ENCODE measurements at regions not wholly inside any gene's neighbourhood (a gene's known extent, or its start where the extent isn't known, plus 50 kb on each side); places are given as distances from the start of the nearest gene placed in this dataset.
"Not testable (repeated sequence)": the region's sequence is repeated elsewhere in the genome, so short reads cannot be mapped to it uniquely, and the experiment has no call there.

GRCh38 chr1:83263808-83264207 lies 735.1 kb downstream of the TTLL7 start:
- not testable (repeated sequence) for FAIRE-seq; DNase-seq (ENCODE audit: insufficient read length, low spot score)

GRCh38 chr1:83251687-83252086 lies 747.2 kb downstream of the TTLL7 start:
- not testable (repeated sequence) for FAIRE-seq; DNase-seq (ENCODE audit: insufficient read length, low spot score)

GRCh38 chr1:83246780-83247179 lies 752.2 kb downstream of the TTLL7 start:
- not testable (repeated sequence) for DNase-seq (ENCODE audit: insufficient read length, low spot score); FAIRE-seq

GRCh38 chr1:83244832-83245231 lies 754.1 kb downstream of the TTLL7 start:
- not testable (repeated sequence) for DNase-seq (ENCODE audit: insufficient read length, low spot score)
- peak; percentile 91 for FAIRE-seq

DNA sequence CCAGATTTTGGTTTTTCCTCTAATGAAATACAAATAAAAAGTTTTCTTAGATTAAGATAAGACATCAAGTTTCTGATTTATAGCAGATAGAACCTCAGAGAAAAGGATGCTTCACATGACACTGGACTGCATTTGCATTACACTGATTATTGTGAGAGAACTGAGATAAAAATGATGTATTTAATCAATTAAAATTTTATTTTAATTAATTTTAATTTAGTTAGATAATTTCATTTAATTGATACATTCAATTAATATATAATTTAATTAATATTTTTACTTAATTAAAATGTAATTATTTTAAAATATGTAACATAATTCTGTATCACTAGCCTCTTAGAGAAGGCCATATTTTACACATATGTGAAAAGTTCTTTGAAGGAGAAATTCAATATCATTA lies 759.4 kb downstream of the TTLL7 start:
- not testable (repeated sequence) for FAIRE-seq; DNase-seq (ENCODE audit: insufficient read length, low spot score)

- DNase-seq (ENCODE audit: insufficient read length, low spot score); FAIRE-seq: not testable (repeated sequence)
These were observed 760.3 kb downstream of the TTLL7 start for GRCh38 chr1:83238654-83239053.

- peak; percentile 66 for FAIRE-seq
- not testable (repeated sequence) for DNase-seq (ENCODE audit: insufficient read length, low spot score)
These were observed 779.1 kb downstream of the TTLL7 start for GRCh38 chr1:83219788-83220187.

GRCh38 chr1:83218036-83218716 lies 780.8 kb downstream of the TTLL7 start:
- DNase-seq (ENCODE audit: insufficient read length, low spot score); FAIRE-seq: not testable (repeated sequence)

GRCh38 chr1:83214317-83214716 lies 784.6 kb downstream of the TTLL7 start:
- not testable (repeated sequence) for FAIRE-seq

DNA sequence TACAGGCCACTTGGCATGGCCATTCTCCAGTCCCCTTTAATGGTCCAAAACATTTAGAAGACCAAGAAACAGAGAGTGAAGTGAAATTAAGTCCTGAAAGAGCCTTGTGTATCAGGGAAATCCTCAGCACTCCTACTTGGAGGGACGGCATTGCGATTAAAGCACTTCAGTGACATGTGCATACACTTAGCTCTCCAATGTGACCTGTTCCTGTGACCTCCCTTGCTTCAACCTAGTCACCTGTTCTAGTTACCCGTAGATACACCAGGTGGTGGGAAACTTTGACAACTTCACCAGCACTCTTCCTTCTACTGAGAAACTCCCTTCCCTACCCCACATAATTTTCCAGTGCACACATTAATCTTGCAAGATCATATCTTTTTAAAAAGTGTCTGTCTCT lies 785.3 kb downstream of the TTLL7 start:
- peak; percentile 6 for FAIRE-seq
- DNase-seq (ENCODE audit: insufficient read length, low spot score) = not testable (repeated sequence)

More at GRCh38 chr1:83214317-83214716, 784.6 kb downstream of the TTLL7 start:
- not testable (repeated sequence) for DNase-seq (ENCODE audit: insufficient read length, low spot score)

DNA sequence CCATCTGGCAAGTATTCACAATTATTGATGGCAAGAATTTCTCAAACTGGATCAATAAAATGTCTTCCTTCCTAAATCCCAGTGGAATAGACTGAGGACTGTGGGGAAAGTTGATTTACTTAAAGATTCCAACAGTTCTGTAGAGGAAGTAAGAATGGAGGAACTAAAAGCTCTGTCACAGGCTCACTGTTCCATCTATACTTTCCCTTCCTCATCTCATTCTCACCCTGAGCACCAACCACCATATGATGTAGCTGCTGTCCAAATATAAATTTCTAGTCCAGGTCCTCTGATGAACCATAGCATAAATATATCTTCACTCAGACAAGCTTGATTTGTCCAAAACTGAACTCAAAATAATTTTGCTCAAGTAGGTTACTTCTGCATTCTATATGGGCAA lies 786.9 kb downstream of the TTLL7 start:
- not testable (repeated sequence) for FAIRE-seq; DNase-seq (ENCODE audit: insufficient read length, low spot score)

DNA sequence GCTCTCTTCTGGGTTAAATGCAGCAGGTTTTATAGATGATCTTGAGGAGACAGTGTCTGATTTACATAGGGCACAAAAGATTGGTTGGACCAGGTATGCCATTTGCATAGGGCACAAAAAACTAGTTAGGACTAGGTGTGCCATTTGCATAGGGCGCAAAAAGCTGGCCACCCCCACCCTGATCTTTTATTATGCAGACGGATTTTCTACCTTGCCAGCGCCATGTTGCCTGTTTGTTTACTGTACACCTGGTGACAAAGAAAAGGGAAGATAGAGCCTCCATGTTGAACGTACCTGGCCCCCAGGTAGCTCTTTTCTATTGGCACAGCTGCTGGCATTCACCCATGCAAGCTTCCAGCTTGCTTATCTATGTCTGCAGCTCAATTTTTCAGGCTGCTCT lies 790.4 kb downstream of the TTLL7 start:
- not testable (repeated sequence) for FAIRE-seq; DNase-seq (ENCODE audit: insufficient read length, low spot score)

GRCh38 chr1:83194610-83195009 lies 804.3 kb downstream of the TTLL7 start:
- not testable (repeated sequence) for DNase-seq (ENCODE audit: insufficient read length, low spot score)
- peak; percentile 85 for FAIRE-seq

- FAIRE-seq; DNase-seq (ENCODE audit: insufficient read length, low spot score): not testable (repeated sequence)
These were observed 816.8 kb downstream of the TTLL7 start for GRCh38 chr1:83182033-83182728.

DNA sequence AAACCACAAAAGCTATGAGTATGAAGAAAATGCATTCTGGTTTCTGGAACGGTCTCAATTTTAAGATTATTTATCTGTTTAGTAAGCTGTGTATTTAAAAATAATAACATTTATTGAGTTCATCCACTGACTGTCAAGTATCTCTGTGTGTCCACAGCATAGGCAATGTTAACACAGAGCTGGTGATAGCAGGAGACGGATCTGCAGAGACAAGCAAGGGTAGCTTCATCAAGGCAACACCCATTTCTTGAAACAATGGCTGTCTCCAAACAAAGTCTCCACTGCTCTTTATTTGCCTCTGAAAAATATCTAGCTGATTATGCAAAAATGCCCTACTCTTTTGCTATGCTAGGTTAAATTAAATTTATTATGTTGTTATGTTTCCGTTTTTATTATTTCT lies 818.3 kb downstream of the TTLL7 start:
- peak; percentile 36 for FAIRE-seq
- not testable (repeated sequence) for DNase-seq (ENCODE audit: insufficient read length, low spot score)

DNA sequence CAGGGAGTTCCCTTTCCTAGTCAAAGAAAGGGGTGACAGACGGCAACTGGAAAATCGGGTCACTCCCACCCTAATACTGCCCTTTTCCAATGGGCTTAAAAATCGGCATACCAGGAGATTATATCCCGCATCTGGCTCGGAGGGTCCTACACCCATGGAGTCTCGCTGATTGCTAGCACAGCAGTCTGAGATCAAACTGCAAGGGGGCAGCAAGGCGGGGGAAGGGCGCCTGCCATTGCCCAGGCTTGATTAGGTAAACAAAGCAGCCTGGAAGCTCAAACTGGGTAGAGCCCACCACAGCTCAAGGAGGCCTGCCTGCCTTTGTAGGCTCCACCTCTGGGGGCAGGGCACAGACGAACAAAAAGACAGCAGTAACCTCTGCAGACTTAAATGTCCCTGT lies 831.3 kb downstream of the TTLL7 start:
- FAIRE-seq = not testable (repeated sequence)

GRCh38 chr1:83163879-83164475 lies 835.0 kb downstream of the TTLL7 start:
- DNase-seq (ENCODE audit: insufficient read length, low spot score) = not testable (repeated sequence)
- FAIRE-seq = peak; percentile 99

More for the DNA sequence above, 831.3 kb downstream of the TTLL7 start:
- DNase-seq (ENCODE audit: insufficient read length, low spot score) = not testable (repeated sequence)

GRCh38 chr1:83158924-83159323 lies 840.0 kb downstream of the TTLL7 start:
- DNase-seq (ENCODE audit: insufficient read length, low spot score) = not testable (repeated sequence)
- FAIRE-seq = peak; percentile 93

GRCh38 chr1:83154306-83154705 lies 844.6 kb downstream of the TTLL7 start:
- FAIRE-seq = peak; percentile 92
- not testable (repeated sequence) for DNase-seq (ENCODE audit: insufficient read length, low spot score)

DNA sequence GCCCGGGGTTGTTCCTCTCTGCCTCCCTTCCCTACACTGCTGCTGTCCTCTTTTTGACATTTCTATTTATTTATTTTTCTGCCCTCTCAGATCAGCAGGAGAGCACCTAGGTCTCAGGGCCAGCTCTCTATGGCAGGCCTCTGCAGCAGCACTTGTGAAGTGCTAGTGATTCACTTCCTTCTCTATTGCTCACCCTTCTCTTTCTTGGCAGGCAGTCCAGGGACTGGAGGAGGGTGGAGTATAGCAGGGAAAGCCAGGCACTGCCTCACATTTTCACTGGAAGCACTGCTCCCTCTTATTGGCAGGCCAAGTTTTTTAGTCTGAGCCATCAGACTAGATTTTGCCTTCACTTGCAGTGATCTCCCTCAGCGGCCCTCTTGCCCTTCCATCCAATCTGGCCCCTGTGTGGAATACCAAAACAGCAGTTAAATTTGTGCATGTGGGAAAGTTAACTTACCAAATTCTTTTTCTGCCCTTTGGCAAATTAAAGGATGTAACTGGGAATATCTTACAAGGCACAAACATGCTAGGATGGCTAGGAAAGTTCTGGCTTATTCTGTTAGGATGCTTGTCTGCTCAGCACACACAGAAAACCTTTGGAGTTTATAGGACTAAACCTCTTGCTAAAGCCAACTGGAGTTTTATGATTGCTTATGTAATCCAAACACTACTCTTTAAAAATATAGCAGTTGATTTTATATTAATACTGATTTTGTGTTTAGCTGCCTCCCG lies 847.6 kb downstream of the TTLL7 start:
- not testable (repeated sequence) for DNase-seq (ENCODE audit: insufficient read length, low spot score)
- FAIRE-seq = peak; percentile 100

Measured in H54 (cell line).